A549 (cell line): ENCODE measurements at regions not wholly inside any gene's neighbourhood (a gene's known extent, or its start where the extent isn't known, plus 50 kb on each side); places are given as distances from the start of the nearest gene placed in this dataset.

ENCODE experiments used
- ATAC-seq, 2 experiments: fragments of 200-7000 bp in 1 of 2; fragments of >200 bp in 1 of 2; cut with Nextera tagmentation in 1 of 2; cut with Tn5 transposase in 1 of 2; 3 replicates each; pipeline versions ENCODE4 v1.8.0 to v1.9.1; 2018 to 2020; ENCODE audit warnings: mild to moderate bottlenecking in 1 of 2, moderate library complexity in 1 of 2
- CTCF ChIA-PET: fragments of 300-600 bp; sonication (Branson Sonifier 250); formaldehyde crosslinking; extraction: SDS; loops from one replicate; lab custom pipeline; 2021; ENCODE audit warnings: antibody characterized with exemption, inconsistent platforms; lab: Yijun Ruan, JAX
- POLR2A ChIA-PET: fragments of 350-600 bp; formaldehyde crosslinking; extraction: SDS; loops from one replicate; lab custom pipeline; 2021; ENCODE audit warnings: antibody characterized with exemption, inconsistent platforms; lab: Yijun Ruan, JAX
- DNase-seq, 2 experiments: peaks; one replicate each; pipeline versions ENCODE4 v3.0.0 to v3.0.0-alpha.2; 2011 to 2016; ENCODE audit warnings: low read depth in 1 of 2, low spot score in 1 of 2
- FAIRE-seq: peaks from 2 replicates; lab custom pipeline; 2011; peaks lifted over from hg19 to GRCh38; lab: Jason Lieb, UNC
- H3K27ac ChIP-seq, 2 experiments: fragments of >200 bp; sonication (Bioruptor Twin); formaldehyde crosslinking; 3 replicates each; pipeline ENCODE4 v1.5.1; 2016 to 2017
- H3K4me1 ChIP-seq: fragments of >200 bp; sonication (Bioruptor Twin); formaldehyde crosslinking; 3 replicates; pipeline ENCODE4 v1.6.1; 2016
- H3K4me2 ChIP-seq: fragments of >200 bp; sonication (Bioruptor Twin); formaldehyde crosslinking; 3 replicates; pipeline ENCODE4 v1.6.1; 2016
- H3K4me3 ChIP-seq: fragments of >200 bp; sonication (Bioruptor Twin); formaldehyde crosslinking; 3 replicates; pipeline ENCODE4 v1.5.1; 2016
- H3K9me3 ChIP-seq: fragments of >200 bp; sonication (Bioruptor Twin); formaldehyde crosslinking; 3 replicates; pipeline ENCODE4 v1.6.1; 2016
- ATOH8 ChIP-seq: fragments of 250-450 bp; sonication (Bioruptor Pico); IDR thresholded peaks from 2 replicates; pipeline ENCODE4 v1.5.0; 2020; ENCODE audit warnings: low read depth, mild to moderate bottlenecking, moderate library complexity
- CBX8 ChIP-seq: fragments of 200-600 bp; sonication (generic); IDR thresholded peaks from 2 replicates; pipeline ENCODE4 v1.6.1; 2016
- CEBPB ChIP-seq, 2 experiments: fragments of >200 bp in 1 of 2; sonication (Bioruptor Twin) in 1 of 2; formaldehyde crosslinking in 1 of 2; IDR thresholded peaks; 2 replicates each; pipeline ENCODE4 v1.6.1; 2012 to 2016
- CHD4 ChIP-seq: fragments of 200-600 bp; sonication (generic); IDR thresholded peaks from 2 replicates; pipeline ENCODE4 v1.6.1; 2016; ENCODE audit warnings: antibody characterized with exemption, mild to moderate bottlenecking, borderline replicate concordance
- EHF ChIP-seq: fragments of 250-450 bp; sonication (Bioruptor Pico); IDR thresholded peaks from 2 replicates; pipeline ENCODE4 v1.5.0; 2020; ENCODE audit warnings: mild to moderate bottlenecking
- ELK1 ChIP-seq: fragments of 150-350 bp; IDR thresholded peaks from 2 replicates; pipeline ENCODE4 v1.6.1; 2014; ENCODE audit warnings: low read depth, mild to moderate bottlenecking, low read length
- ESRRA ChIP-seq: fragments of 150-350 bp; IDR thresholded peaks from 2 replicates; pipeline ENCODE4 v1.6.1; 2014; ENCODE audit warnings: mild to moderate bottlenecking, low read length, borderline replicate concordance
- FOSL2 ChIP-seq, 2 experiments: fragments of 450-650 bp in 1 of 2; fragments of >200 bp in 1 of 2; sonication (Bioruptor Twin) in 1 of 2; formaldehyde crosslinking; IDR thresholded peaks; 2 replicates each; pipeline versions ENCODE4 v1.5.0 to v1.6.1; 2016 to 2020; ENCODE audit warnings: mild to moderate bottlenecking in 1 of 2, moderate library complexity in 1 of 2
- FOXS1 ChIP-seq: fragments of 250-450 bp; sonication (Bioruptor Pico); IDR thresholded peaks from 2 replicates; pipeline ENCODE4 v1.5.0; 2020; ENCODE audit warnings: mild to moderate bottlenecking, moderate library complexity
- HEYL ChIP-seq: fragments of 250-450 bp; sonication (Bioruptor Pico); IDR thresholded peaks from 2 replicates; pipeline ENCODE4 v1.8.0; 2021; ENCODE audit warnings: mild to moderate bottlenecking, moderate library complexity
- HOXB13 ChIP-seq: fragments of 250-450 bp; sonication (Bioruptor Pico); IDR thresholded peaks from 2 replicates; pipeline ENCODE4 v1.5.0; 2020; ENCODE audit warnings: low read depth, mild to moderate bottlenecking, moderate library complexity
- HOXB5 ChIP-seq: fragments of 250-450 bp; sonication (Bioruptor Pico); IDR thresholded peaks from 2 replicates; pipeline ENCODE4 v1.5.0; 2020; ENCODE audit warnings: mild to moderate bottlenecking, moderate library complexity
- KDM1A ChIP-seq: fragments of 200-600 bp; sonication (generic); IDR thresholded peaks from 2 replicates; pipeline ENCODE4 v1.6.1; 2016; ENCODE audit warnings: low read depth, mild to moderate bottlenecking
- NPAS2 ChIP-seq: fragments of 250-450 bp; sonication (Bioruptor Pico); IDR thresholded peaks from 2 replicates; pipeline ENCODE4 v1.8.0; 2022; ENCODE audit warnings: mild to moderate bottlenecking, moderate library complexity, borderline replicate concordance
- PBX3 ChIP-seq: IDR thresholded peaks from 2 replicates; pipeline ENCODE4 v1.6.1; 2012
- PHF8 ChIP-seq: fragments of 200-600 bp; sonication (generic); IDR thresholded peaks from 2 replicates; pipeline ENCODE4 v1.6.1; 2016; ENCODE audit warnings: low read depth, mild to moderate bottlenecking, antibody characterized with exemption, moderate library complexity, borderline replicate concordance
- POLR2A ChIP-seq: IDR thresholded peaks from 2 replicates; pipeline ENCODE4 v1.6.1; 2012; ENCODE audit warnings: mild to moderate bottlenecking, low read length
- POLR2AphosphoS2 ChIP-seq: conservative IDR thresholded peaks from 2 replicates; pipeline ENCODE4 v1.6.1; 2012; ENCODE audit warnings: low read length, improper control_type of control experiment, inconsistent platforms
- RAD21 ChIP-seq, 2 experiments: fragments of >200 bp in 1 of 2; sonication (Bioruptor Twin) in 1 of 2; formaldehyde crosslinking in 1 of 2; IDR thresholded peaks in 1 of 2; conservative IDR thresholded peaks in 1 of 2; 2 replicates in 1 of 2; 3 replicates in 1 of 2; pipeline ENCODE4 v1.6.1; 2012 to 2018; ENCODE audit warnings: inconsistent platforms in 1 of 2
- SMC3 ChIP-seq: fragments of >200 bp; sonication (Bioruptor Twin); formaldehyde crosslinking; IDR thresholded peaks from 3 replicates; pipeline ENCODE4 v1.6.1; 2018; ENCODE audit warnings: inconsistent platforms
- TFCP2L1 ChIP-seq: fragments of 250-450 bp; sonication (Bioruptor Pico); IDR thresholded peaks from 2 replicates; pipeline ENCODE4 v1.5.0; 2021; ENCODE audit warnings: mild to moderate bottlenecking
- ZC3H11A ChIP-seq: fragments of 450-650 bp; IDR thresholded peaks from 2 replicates; pipeline ENCODE4 v1.6.1; 2014; ENCODE audit warnings: antibody characterized with exemption, mild to moderate bottlenecking
- WGBS: methylation state at CpG from one replicate; pipeline ENCODE4 v1.1.6; 2017; ENCODE audit errors: missing lambda C conversion rate; 5-methylcytosine and 5-hydroxymethylcytosine counted together
- TF ChIP-seq, protein P1 (sequence below): fragments of >200 bp; sonication (Bioruptor Twin); formaldehyde crosslinking; IDR thresholded peaks from 3 replicates; pipeline ENCODE4 v1.6.1; 2016
- TF ChIP-seq, protein P2 (sequence below): IDR thresholded peaks from 2 replicates; pipeline ENCODE4 v1.6.1; 2012; ENCODE audit warnings: low read depth, borderline replicate concordance

- Histone ChIP-seq H3K4me2 (no peak overlapping the region), H3K4me1 (no peaks in the 10 kb centered on the region), H3K9me3 (no peaks in the 10 kb centered on the region), H3K4me3 (no peak overlapping the region), H3K27ac (no peak overlapping the region)
- FAIRE-seq (no peak), ATAC-seq (no peak), DNase-seq (no peak)
- 94% methylated on average over 20 of the region's 29 CpGs for WGBS
- TF ChIP-seq HOXB13 (CRISPR knock-in tag) = no peak
- TF ChIP-seq ELK1 = no peak
- TF ChIP-seq PHF8 = no peak
- TF ChIP-seq HEYL (CRISPR knock-in tag) = no peak
- no peak for TF ChIP-seq FOXS1 (CRISPR knock-in tag)
- TF ChIP-seq NPAS2 = no peak
- no peak for TF ChIP-seq ESRRA
- no peak for TF ChIP-seq KDM1A
- no peak for TF ChIP-seq ATOH8 (CRISPR knock-in tag)
- ChIA-PET CTCF (interaction anchor here (0.6 to 1.9 kb wide), 5 partner anchors 35 to 1064 kb away, joined by 3 to 5 read pairs (median 3); no protein-coding TSS in a partner anchor), POLR2A (no interaction called here)
Measured at GRCh38 chr9:108530141-108530540, 325.6 kb downstream of the ACTL7B start.

DNA sequence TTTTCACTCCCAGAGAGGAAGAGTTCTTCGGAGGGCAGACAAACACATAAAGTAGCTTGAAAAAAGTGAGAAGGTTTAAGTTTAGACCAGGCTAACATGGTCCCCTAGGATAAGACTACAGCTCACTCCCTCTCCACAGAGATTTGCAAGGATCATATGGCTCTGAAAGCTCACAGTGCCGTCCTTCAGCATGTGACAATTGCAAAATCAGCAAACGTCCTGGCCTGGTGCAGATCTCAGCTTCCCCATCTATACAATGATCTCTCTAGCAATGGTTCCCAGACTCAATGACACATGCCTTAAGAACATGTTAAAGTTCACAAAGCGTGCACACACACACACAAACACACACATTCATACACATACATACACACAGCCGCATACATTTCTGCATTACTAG is 327.6 kb downstream of the ACTL7B start:
- CTCF ChIA-PET = interaction anchor here (1.1 to 4.8 kb wide), 4 partner anchors 9 to 1063 kb away, joined by 3 to 30 read pairs (median 5); no protein-coding TSS in a partner anchor
- POLR2A ChIA-PET = no interaction called here
- TF ChIP-seq FOXS1 (CRISPR knock-in tag) = no peak
- TF ChIP-seq POLR2AphosphoS2 = no peak
- TF ChIP-seq TFCP2L1 (CRISPR knock-in tag) = no peak
- no peak for TF ChIP-seq CBX8
- TF ChIP-seq PBX3 = no peak
- no peak for TF ChIP-seq FOSL2 (IDR thresholded peaks at IDR 0.05)
- no peak for TF ChIP-seq FOSL2 (CRISPR knock-in tag; IDR thresholded peaks at IDR 0.05)
- TF ChIP-seq SMC3 = no peak
- TF ChIP-seq CHD4 = no peak
- no peak for TF ChIP-seq HOXB5 (CRISPR knock-in tag)
- TF ChIP-seq ZC3H11A = no peak
- TF ChIP-seq CEBPB (IDR thresholded peaks at IDR 0.05) = no peak
- no peak for TF ChIP-seq EHF (CRISPR knock-in tag)
- TF ChIP-seq POLR2A = no peak
- TF ChIP-seq, protein P1, sequence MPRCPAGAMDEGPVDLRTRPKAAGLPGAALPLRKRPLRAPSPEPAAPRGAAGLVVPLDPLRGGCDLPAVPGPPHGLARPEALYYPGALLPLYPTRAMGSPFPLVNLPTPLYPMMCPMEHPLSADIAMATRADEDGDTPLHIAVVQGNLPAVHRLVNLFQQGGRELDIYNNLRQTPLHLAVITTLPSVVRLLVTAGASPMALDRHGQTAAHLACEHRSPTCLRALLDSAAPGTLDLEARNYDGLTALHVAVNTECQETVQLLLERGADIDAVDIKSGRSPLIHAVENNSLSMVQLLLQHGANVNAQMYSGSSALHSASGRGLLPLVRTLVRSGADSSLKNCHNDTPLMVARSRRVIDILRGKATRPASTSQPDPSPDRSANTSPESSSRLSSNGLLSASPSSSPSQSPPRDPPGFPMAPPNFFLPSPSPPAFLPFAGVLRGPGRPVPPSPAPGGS = no peak
- TF ChIP-seq, protein P2, sequence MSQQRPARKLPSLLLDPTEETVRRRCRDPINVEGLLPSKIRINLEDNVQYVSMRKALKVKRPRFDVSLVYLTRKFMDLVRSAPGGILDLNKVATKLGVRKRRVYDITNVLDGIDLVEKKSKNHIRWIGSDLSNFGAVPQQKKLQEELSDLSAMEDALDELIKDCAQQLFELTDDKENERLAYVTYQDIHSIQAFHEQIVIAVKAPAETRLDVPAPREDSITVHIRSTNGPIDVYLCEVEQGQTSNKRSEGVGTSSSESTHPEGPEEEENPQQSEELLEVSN = no peak
- no peak for TF ChIP-seq RAD21 (conservative IDR thresholded peaks at IDR 0.05 in 1 of 2, IDR thresholded peaks at IDR 0.05 in 1 of 2)
- no peak for FAIRE-seq
- no peak overlapping the region for H3K4me3 ChIP-seq
- WGBS = 71% methylated on average over 5 of the region's 5 CpGs
- H3K27ac ChIP-seq = no peak overlapping the region
- H3K4me1 ChIP-seq = no peaks in the 10 kb centered on the region
- DNase-seq = no peak
- no peaks in the 10 kb centered on the region for H3K9me3 ChIP-seq
- no peak overlapping the region for H3K4me2 ChIP-seq
- ATAC-seq = no peak
